A549 (cell line): ENCODE measurements at regions not wholly inside any gene's neighbourhood (a gene's known extent, or its start where the extent isn't known, plus 50 kb on each side); places are given as distances from the start of the nearest gene placed in this dataset.

ENCODE experiments used
- ATOH8 ChIP-seq: fragments of 250-450 bp; sonication (Bioruptor Pico); IDR thresholded peaks from 2 replicates; pipeline ENCODE4 v1.5.0; 2020; ENCODE audit warnings: low read depth, mild to moderate bottlenecking, moderate library complexity
- CBX2 ChIP-seq: fragments of 200-600 bp; sonication (generic); IDR thresholded peaks from 2 replicates; pipeline ENCODE4 v1.6.1; 2016; ENCODE audit warnings: low read depth, mild to moderate bottlenecking, borderline replicate concordance
- CTCF ChIP-seq: fragments of >200 bp; sonication (Bioruptor Twin); formaldehyde crosslinking; IDR thresholded peaks from 3 replicates; pipeline ENCODE4 v1.5.1; 2016
- JUNB ChIP-seq: fragments of >200 bp; sonication (Bioruptor Twin); formaldehyde crosslinking; IDR thresholded peaks from 2 replicates; pipeline ENCODE4 v1.6.1; 2016
- MAX ChIP-seq: IDR thresholded peaks from 2 replicates; pipeline ENCODE4 v1.6.1; 2012
- POLR2A ChIP-seq: IDR thresholded peaks from 2 replicates; pipeline ENCODE4 v1.6.1; 2012; ENCODE audit warnings: mild to moderate bottlenecking, low read length
- POLR2AphosphoS2 ChIP-seq: conservative IDR thresholded peaks from 2 replicates; pipeline ENCODE4 v1.6.1; 2012; ENCODE audit warnings: low read length, improper control_type of control experiment, inconsistent platforms
- REST ChIP-seq: fragments of 200-600 bp; sonication (generic); IDR thresholded peaks from 2 replicates; pipeline ENCODE4 v1.6.1; 2016; ENCODE audit warnings: antibody characterized with exemption, mild to moderate bottlenecking, moderate library complexity
- RFX5 ChIP-seq: fragments of 450-650 bp; IDR thresholded peaks from 2 replicates; pipeline ENCODE4 v1.7.1; 2014; ENCODE audit warnings: antibody characterized with exemption, mild to moderate bottlenecking, moderate library complexity
- TP53 ChIP-seq: fragments of 250-450 bp; sonication (Bioruptor Pico); IDR thresholded peaks from 2 replicates; pipeline ENCODE4 v1.5.0; 2021; ENCODE audit warnings: mild to moderate bottlenecking, moderate library complexity
- USF2 ChIP-seq: fragments of 450-650 bp; IDR thresholded peaks from 2 replicates; pipeline ENCODE4 v1.6.1; 2014; ENCODE audit warnings: antibody characterized with exemption

GRCh38 chr3:117606866-117607265, 897.3 kb downstream of the TUSC7 start:
- no peak for TF ChIP-seq CTCF
- no peak for TF ChIP-seq USF2
- no peak for TF ChIP-seq REST
- no peak for TF ChIP-seq POLR2A
- no peak for TF ChIP-seq POLR2AphosphoS2
- TF ChIP-seq RFX5, result no peak
- no peak for TF ChIP-seq ATOH8
- no peak for TF ChIP-seq MAX
- no peak for TF ChIP-seq TP53 (CRISPR knock-in tag)
- no peak for TF ChIP-seq JUNB
- TF ChIP-seq CBX2, result no peak
